Breast epithelium (tissue), 4 donors: ENCODE measurements at regions not wholly inside any gene's neighbourhood (a gene's known extent, or its start where the extent isn't known, plus 50 kb on each side); places are given as distances from the start of the nearest gene placed in this dataset.
A peak's percentile ranks its signal among the peaks of the same experiment; 100 is the strongest.

Experiments
- DNase-seq, 2 donors: peaks; one replicate each; pipeline ENCODE4 v3.0.0-alpha.2; 2019; ENCODE audit warnings: low spot score in 2 of 2
- H3K27ac ChIP-seq, 2 donors: fragments of 200-600 bp; sonication (generic) in 1 of 2; one replicate each; pipeline ENCODE4 v1.5.1; 2016 to 2019; ENCODE audit warnings: mild to moderate bottlenecking in 1 of 2
- H3K27me3 ChIP-seq, 2 donors: fragments of 200-600 bp; sonication (generic) in 1 of 2; one replicate each; pipeline versions ENCODE4 v1.5.1 to v1.6.0; 2017 to 2019; ENCODE audit warnings: control low read depth in 1 of 2, mild to moderate bottlenecking in 1 of 2
- H3K36me3 ChIP-seq: fragments of 200-600 bp; one replicate; pipeline ENCODE4 v1.5.1; 2019
- H3K4me1 ChIP-seq, 2 donors: fragments of 200-600 bp; sonication (generic); one replicate each; pipeline ENCODE4 v1.5.1; 2016 to 2019; ENCODE audit warnings: control low read depth in 1 of 2
- H3K4me3 ChIP-seq, 3 donors: fragments of 200-600 bp; sonication (generic); 1 replicate in 2 of 3; 2 replicates in 1 of 3; pipeline ENCODE4 v1.5.1; 2016 to 2019; ENCODE audit warnings: mild to moderate bottlenecking in 3 of 3, moderate library complexity in 2 of 3
- H3K9me3 ChIP-seq, 2 donors: fragments of 200-600 bp; sonication (generic) in 1 of 2; one replicate each; pipeline ENCODE4 v1.5.1; 2016 to 2019; ENCODE audit warnings: control low read depth in 1 of 2
- CTCF ChIP-seq, 3 donors: fragments of 450-650 bp; IDR thresholded peaks; one replicate each; pipeline ENCODE4 v1.5.1; 2016 to 2017; ENCODE audit warnings: antibody characterized with exemption in 3 of 3, mild to moderate bottlenecking in 3 of 3, moderate library complexity in 3 of 3
- POLR2A ChIP-seq: fragments of 450-650 bp; IDR thresholded peaks from one replicate; pipeline ENCODE4 v1.6.1; 2016; ENCODE audit warnings: antibody characterized with exemption, mild to moderate bottlenecking, moderate library complexity
- POLR2AphosphoS5 ChIP-seq, 3 donors: sonication (generic); formaldehyde crosslinking; IDR thresholded peaks; one replicate each; pipeline ENCODE4 v1.6.1; 2017; ENCODE audit warnings: antibody characterized with exemption in 3 of 3
- intact Hi-C: fragments of 100-400 bp; cut with DNase I; formaldehyde crosslinking; loops from one replicate; pipeline ENCODE4 v1.15.1; 2023; ENCODE audit warnings: low total_unique reads

GRCh38 chr6:9140172-9140571 lies 704.8 kb upstream of the SLC35B3 start:
- intact Hi-C loops, result no loop called here
- peak; percentile 57 to 77 for DNase-seq
- H3K27me3 ChIP-seq, result no peaks in the 10 kb centered on the region
- H3K4me1 ChIP-seq, result no peaks in the 10 kb centered on the region
- peak overlapping the region in 2 of 3 donors; percentile 21 to 26 for H3K4me3 ChIP-seq
- H3K9me3 ChIP-seq, result peaks cover under 1 to 7% of the 10 kb centered on the region in 2 donors
- no peak overlapping the region for H3K27ac ChIP-seq
- H3K36me3 ChIP-seq, result no peaks in the 10 kb centered on the region
- TF ChIP-seq POLR2A (no peak), CTCF (IDR thresholded peaks at IDR 0.05) (no peak), POLR2AphosphoS5 (IDR thresholded peaks at IDR 0.05) (no peak)

GRCh38 chr6:9139746-9140145 lies 704.4 kb upstream of the SLC35B3 start:
- H3K4me1 ChIP-seq, result no peaks in the 10 kb centered on the region
- H3K9me3 ChIP-seq, result peaks cover 0 to 3% of the 10 kb centered on the region in 2 donors
- H3K4me3 ChIP-seq, result peak overlapping the region in 2 of 3 donors; percentile 21 to 26
- H3K27me3 ChIP-seq, result no peaks in the 10 kb centered on the region
- intact Hi-C loops, result no loop called here
- no peak overlapping the region for H3K27ac ChIP-seq
- TF ChIP-seq POLR2A (no peak), POLR2AphosphoS5 (IDR thresholded peaks at IDR 0.05) (no peak), CTCF (IDR thresholded peaks at IDR 0.05) (no peak)
- DNase-seq, result no peak
- no peaks in the 10 kb centered on the region for H3K36me3 ChIP-seq

GRCh38 chr6:9138936-9139335 lies 703.6 kb upstream of the SLC35B3 start:
- H3K4me3 ChIP-seq, result no peak overlapping the region
- no peak for TF ChIP-seq POLR2AphosphoS5 (IDR thresholded peaks at IDR 0.05)
- TF ChIP-seq CTCF (IDR thresholded peaks at IDR 0.05), result no peak
- TF ChIP-seq POLR2A, result no peak
- no peaks in the 10 kb centered on the region for H3K9me3 ChIP-seq
- H3K36me3 ChIP-seq, result no peaks in the 10 kb centered on the region
- no peak for DNase-seq
- no peak overlapping the region for H3K27ac ChIP-seq
- intact Hi-C loops, result no loop called here
- H3K27me3 ChIP-seq, result no peaks in the 10 kb centered on the region
- H3K4me1 ChIP-seq, result no peaks in the 10 kb centered on the region

- intact Hi-C loops, result no loop called here
- DNase-seq, result no peak
- H3K36me3 ChIP-seq, result no peaks in the 10 kb centered on the region
- no peaks in the 10 kb centered on the region for H3K9me3 ChIP-seq
- TF ChIP-seq CTCF (IDR thresholded peaks at IDR 0.05) (no peak), POLR2AphosphoS5 (IDR thresholded peaks at IDR 0.05) (no peak), POLR2A (no peak)
- H3K27ac ChIP-seq, result no peak overlapping the region
- no peaks in the 10 kb centered on the region for H3K4me1 ChIP-seq
- H3K4me3 ChIP-seq, result no peak overlapping the region
- H3K27me3 ChIP-seq, result no peaks in the 10 kb centered on the region
Measured at GRCh38 chr6:9136141-9136822, 700.9 kb upstream of the SLC35B3 start.

- Histone ChIP-seq H3K9me3 (no peaks in the 10 kb centered on the region), H3K4me1 (no peaks in the 10 kb centered on the region), H3K4me3 (no peak overlapping the region), H3K27me3 (no peaks in the 10 kb centered on the region), H3K36me3 (no peaks in the 10 kb centered on the region), H3K27ac (no peak overlapping the region)
- peak; percentile 19 to 55 for DNase-seq
- intact Hi-C loops, result no loop called here
- no peak for TF ChIP-seq POLR2A
- no peak for TF ChIP-seq POLR2AphosphoS5 (IDR thresholded peaks at IDR 0.05)
- no peak for TF ChIP-seq CTCF (IDR thresholded peaks at IDR 0.05)
Measured at GRCh38 chr6:9131616-9132015, 696.3 kb upstream of the SLC35B3 start.
